SK-N-SH treated with all-trans-retinoic acid at 6 μM for 48 hours (cell line): ENCODE measurements at regions not wholly inside any gene's neighbourhood (a gene's known extent, or its start where the extent isn't known, plus 50 kb on each side); places are given as distances from the start of the nearest gene placed in this dataset.
"Not testable (repeated sequence)": the region's sequence is repeated elsewhere in the genome, so short reads cannot be mapped to it uniquely, and the experiment has no call there.

Experiments
- CREB5 ChIP-seq: fragments of 250-450 bp; sonication (Bioruptor Pico); IDR thresholded peaks from 2 replicates; pipeline ENCODE4 v1.5.1; 2020; ENCODE audit warnings: low read depth, mild to moderate bottlenecking, moderate library complexity
- GLIS3 ChIP-seq: fragments of 250-450 bp; sonication (Bioruptor Pico); IDR thresholded peaks from 2 replicates; pipeline ENCODE4 v1.5.0; 2020; ENCODE audit warnings: mild to moderate bottlenecking, moderate library complexity
- ISL1 ChIP-seq: fragments of 250-450 bp; sonication (Bioruptor Pico); IDR thresholded peaks from 2 replicates; pipeline ENCODE4 v2.1.2; 2022; ENCODE audit warnings: mild to moderate bottlenecking, moderate library complexity
- PATZ1 ChIP-seq: fragments of 250-450 bp; sonication (Bioruptor Pico); IDR thresholded peaks from 2 replicates; pipeline ENCODE4 v1.8.0; 2020; ENCODE audit warnings: mild to moderate bottlenecking, moderate library complexity, borderline replicate concordance
- POU6F1 ChIP-seq: fragments of 250-450 bp; sonication (Bioruptor Pico); IDR thresholded peaks from 2 replicates; pipeline ENCODE4 v1.8.0; 2021; ENCODE audit warnings: low read depth, mild to moderate bottlenecking, moderate library complexity, borderline replicate concordance
- PPARA ChIP-seq: fragments of 250-450 bp; sonication (Bioruptor Pico); IDR thresholded peaks from 2 replicates; pipeline ENCODE4 v1.5.0; 2020; ENCODE audit warnings: mild to moderate bottlenecking, borderline replicate concordance
- SNAI2 ChIP-seq: fragments of 250-450 bp; sonication (Bioruptor Pico); IDR thresholded peaks from 2 replicates; pipeline ENCODE4 v1.5.0; 2020; ENCODE audit warnings: mild to moderate bottlenecking, moderate library complexity
- TCF4 ChIP-seq: fragments of 250-450 bp; sonication (Bioruptor Pico); IDR thresholded peaks from 2 replicates; pipeline ENCODE4 v1.8.0; 2021; ENCODE audit warnings: mild to moderate bottlenecking, moderate library complexity, borderline replicate concordance
- ZNF8 ChIP-seq: fragments of 450-650 bp; formaldehyde crosslinking; IDR thresholded peaks from 2 replicates; pipeline ENCODE4 v1.5.0; 2020; ENCODE audit warnings: mild to moderate bottlenecking, moderate library complexity

GRCh38 chr2:221724117-221724516, 152.0 kb upstream of the EPHA4 start:
- not testable (repeated sequence) for TF ChIP-seq GLIS3 (CRISPR knock-in tag); TCF4 (CRISPR knock-in tag); CREB5 (CRISPR knock-in tag); POU6F1; PATZ1 (CRISPR knock-in tag); ZNF8 (CRISPR knock-in tag); ISL1 (CRISPR knock-in tag); PPARA (CRISPR knock-in tag); SNAI2 (CRISPR knock-in tag)
